Astrocyte (in vitro differentiated cells and primary cell): ENCODE measurements at regions not wholly inside any gene's neighbourhood (a gene's known extent, or its start where the extent isn't known, plus 50 kb on each side); places are given as distances from the start of the nearest gene placed in this dataset.

ENCODE experiments used
- DNase-seq: peaks from one replicate; pipeline ENCODE4 v3.0.0-alpha.2; 2010; ENCODE audit warnings: low read depth
- FAIRE-seq: peaks from 2 replicates; lab custom pipeline; 2011; peaks lifted over from hg19 to GRCh38; lab: Jason Lieb, UNC
- H2AFZ ChIP-seq: 2 replicates; pipeline ENCODE4 v1.6.0; 2012; ENCODE audit warnings: low read depth, low read length, inconsistent platforms
- H3K27ac ChIP-seq: 2 replicates; pipeline ENCODE4 v1.5.1; 2011; ENCODE audit warnings: low read depth, low read length, inconsistent platforms
- H3K27me3 ChIP-seq: 2 replicates; pipeline ENCODE4 v1.6.0; 2011; ENCODE audit warnings: low read length, inconsistent platforms; ENCODE audit not compliant: insufficient read depth
- H3K36me3 ChIP-seq: 2 replicates; pipeline ENCODE4 v1.5.1; 2011; ENCODE audit warnings: low read length, inconsistent platforms; ENCODE audit not compliant: insufficient read depth
- H3K4me1 ChIP-seq: 2 replicates; pipeline ENCODE4 v1.5.1; 2011; ENCODE audit warnings: low read length, inconsistent platforms; ENCODE audit not compliant: insufficient read depth
- H3K4me2 ChIP-seq: 2 replicates; pipeline ENCODE4 v1.6.0; 2012; ENCODE audit warnings: low read length, inconsistent platforms
- H3K4me3 ChIP-seq: 2 replicates; pipeline ENCODE4 v1.5.1; 2011; ENCODE audit warnings: low read depth, mild to moderate bottlenecking, low read length, inconsistent platforms; ENCODE audit not compliant: insufficient read depth
- H3K79me2 ChIP-seq: 2 replicates; pipeline ENCODE4 v1.6.0; 2012; ENCODE audit warnings: mild to moderate bottlenecking, low read length, inconsistent platforms; ENCODE audit not compliant: insufficient read depth
- H3K9ac ChIP-seq: 2 replicates; pipeline ENCODE4 v1.6.0; 2012; ENCODE audit warnings: mild to moderate bottlenecking, low read length, inconsistent platforms
- H3K9me3 ChIP-seq: 2 replicates; pipeline ENCODE4 v1.5.1; 2012; ENCODE audit warnings: low read depth, mild to moderate bottlenecking, low read length, inconsistent platforms; ENCODE audit not compliant: insufficient read depth
- H4K20me1 ChIP-seq: 2 replicates; pipeline ENCODE4 v1.6.0; 2012; ENCODE audit warnings: low read length, inconsistent platforms; ENCODE audit not compliant: insufficient read depth
- H3K27ac Mint-ChIP-seq: one replicate; pipeline ENCODE4 v1.8.0; 2021; ENCODE audit warnings: mild to moderate bottlenecking, mixed read lengths; ENCODE audit not compliant: unreplicated experiment
- H3K27me3 Mint-ChIP-seq: one replicate; pipeline ENCODE4 v1.8.0; 2021; ENCODE audit warnings: low read depth, mixed read lengths; ENCODE audit not compliant: unreplicated experiment
- H3K36me3 Mint-ChIP-seq: one replicate; pipeline ENCODE4 v1.8.0; 2021; ENCODE audit warnings: low read depth, mixed read lengths; ENCODE audit not compliant: unreplicated experiment
- H3K4me1 Mint-ChIP-seq: one replicate; pipeline ENCODE4 v1.8.0; 2021; ENCODE audit warnings: low read depth, mixed read lengths; ENCODE audit not compliant: unreplicated experiment
- H3K4me3 Mint-ChIP-seq: one replicate; pipeline ENCODE4 v1.8.0; 2021; ENCODE audit warnings: mild to moderate bottlenecking, moderate library complexity, mixed read lengths; ENCODE audit not compliant: unreplicated experiment
- H3K9me3 Mint-ChIP-seq: one replicate; pipeline ENCODE4 v1.8.0; 2021; ENCODE audit warnings: mild to moderate bottlenecking, mixed read lengths; ENCODE audit not compliant: unreplicated experiment
- CTCF ChIP-seq: IDR thresholded peaks from 2 replicates; pipeline ENCODE4 v1.5.1; 2011; ENCODE audit warnings: low read depth, mild to moderate bottlenecking, inconsistent platforms, low read length, moderate library complexity; ENCODE audit not compliant: insufficient read depth
- EZH2 ChIP-seq: IDR thresholded peaks from 2 replicates; pipeline ENCODE4 v1.6.1; 2012; ENCODE audit warnings: mild to moderate bottlenecking, low read length, inconsistent platforms; ENCODE audit not compliant: insufficient read depth

- Histone ChIP-seq H3K27me3 (no peaks in the 10 kb centered on the region), H3K27ac (no peak overlapping the region), H3K9me3 (no peaks in the 10 kb centered on the region), H3K4me2 (no peak overlapping the region), H2AFZ (no peak overlapping the region), H3K4me3 (no peak overlapping the region), H3K9ac (no peak overlapping the region), H3K36me3 (no peaks in the 10 kb centered on the region), H3K79me2 (no peaks in the 10 kb centered on the region), H3K4me1 (peaks cover 7% of the 10 kb centered on the region), H4K20me1 (no peaks in the 10 kb centered on the region)
- H3K9me3 Mint-ChIP-seq: peaks cover 1% of the 10 kb centered on the region
- TF ChIP-seq CTCF (no peak), EZH2 (no peak)
- H3K27me3 Mint-ChIP-seq: peaks cover 16% of the 10 kb centered on the region
- DNase-seq (no peak), FAIRE-seq (no peak)
- H3K4me3 Mint-ChIP-seq: no peak overlapping the region
- no peaks in the 10 kb centered on the region for H3K36me3 Mint-ChIP-seq
- H3K27ac Mint-ChIP-seq: no peak overlapping the region
- peaks cover 7% of the 10 kb centered on the region for H3K4me1 Mint-ChIP-seq
Measured at GRCh38 chr2:173419506-173419905, 64.8 kb downstream of the CDCA7 start.

GRCh38 chr2:173424886-173425285, 70.2 kb downstream of the CDCA7 start:
- Histone ChIP-seq H3K9ac (no peak overlapping the region), H2AFZ (no peak overlapping the region), H3K9me3 (no peaks in the 10 kb centered on the region), H4K20me1 (no peaks in the 10 kb centered on the region), H3K27me3 (no peaks in the 10 kb centered on the region), H3K79me2 (no peaks in the 10 kb centered on the region), H3K36me3 (no peaks in the 10 kb centered on the region), H3K4me1 (peaks cover 11% of the 10 kb centered on the region), H3K4me2 (no peak overlapping the region), H3K4me3 (no peak overlapping the region), H3K27ac (no peak overlapping the region)
- Mint-ChIP-seq H3K4me3 (no peak overlapping the region), H3K9me3 (peaks cover 3% of the 10 kb centered on the region), H3K4me1 (peaks cover 10% of the 10 kb centered on the region), H3K36me3 (no peaks in the 10 kb centered on the region), H3K27ac (no peak overlapping the region), H3K27me3 (peaks cover 16% of the 10 kb centered on the region)
- TF ChIP-seq EZH2 (no peak), CTCF (no peak)
- FAIRE-seq (no peak), DNase-seq (peak; percentile 35)

- Histone ChIP-seq H3K27ac (no peak overlapping the region), H3K4me1 (peaks cover 11% of the 10 kb centered on the region), H4K20me1 (no peaks in the 10 kb centered on the region), H3K27me3 (peaks cover 14% of the 10 kb centered on the region), H2AFZ (no peak overlapping the region), H3K9me3 (no peaks in the 10 kb centered on the region), H3K79me2 (no peaks in the 10 kb centered on the region), H3K4me3 (no peak overlapping the region), H3K4me2 (peak overlapping the region; percentile 21), H3K36me3 (no peaks in the 10 kb centered on the region), H3K9ac (no peak overlapping the region)
- TF ChIP-seq CTCF (no peak), EZH2 (no peak)
- DNase-seq (peak; percentile 83), FAIRE-seq (no peak)
- Mint-ChIP-seq H3K27ac (no peak overlapping the region), H3K9me3 (peaks cover 2% of the 10 kb centered on the region), H3K4me3 (no peak overlapping the region), H3K27me3 (peaks cover 9% of the 10 kb centered on the region), H3K4me1 (peaks cover 10% of the 10 kb centered on the region), H3K36me3 (no peaks in the 10 kb centered on the region)
Measured at GRCh38 chr2:173427887-173428668, 73.4 kb downstream of the CDCA7 start.
